ENCODE measurements at regions not wholly inside any gene's neighbourhood (a gene's known extent, or its start where the extent isn't known, plus 50 kb on each side); places are given as distances from the start of the nearest gene placed in this dataset.

- H3K4me3 ChIP-seq (ENCODE audit: severe bottlenecking): no peak overlapping the region
- ATAC-seq (ENCODE audit: low read depth) (no peak), DNase-seq (ENCODE audit: low spot score) (no peak)
- no peaks in the 10 kb centered on the region for H3K36me3 ChIP-seq (ENCODE audit: low read depth)
- H3K27me3 ChIP-seq (ENCODE audit: insufficient read depth, poor library complexity, severe bottlenecking): no peaks in the 10 kb centered on the region
- no peak for TF ChIP-seq CTCF (IDR thresholded peaks at IDR 0.05; ENCODE audit: poor library complexity, severe bottlenecking)
- no peaks in the 10 kb centered on the region for H3K9me3 ChIP-seq (ENCODE audit: severe bottlenecking)
- no peak overlapping the region for H3K27ac ChIP-seq (ENCODE audit: poor library complexity, severe bottlenecking)
- no peaks in the 10 kb centered on the region for H3K4me1 ChIP-seq (ENCODE audit: insufficient read depth, poor library complexity, severe bottlenecking)
These were observed 305.5 kb upstream of the ZMIZ1 start for GRCh38 chr10:78763234-78763633.

GRCh38 chr10:78763651-78764395 lies 304.9 kb upstream of the ZMIZ1 start:
- no peak for DNase-seq (ENCODE audit: low spot score)
- H3K9me3 ChIP-seq (ENCODE audit: severe bottlenecking): no peaks in the 10 kb centered on the region
- ATAC-seq (ENCODE audit: low read depth): no peak
- no peaks in the 10 kb centered on the region for H3K4me1 ChIP-seq (ENCODE audit: insufficient read depth, poor library complexity, severe bottlenecking)
- TF ChIP-seq CTCF (IDR thresholded peaks at IDR 0.05; ENCODE audit: poor library complexity, severe bottlenecking): no peak
- H3K36me3 ChIP-seq (ENCODE audit: low read depth): no peaks in the 10 kb centered on the region
- H3K4me3 ChIP-seq (ENCODE audit: severe bottlenecking): no peak overlapping the region
- H3K27ac ChIP-seq (ENCODE audit: poor library complexity, severe bottlenecking): no peak overlapping the region
- no peaks in the 10 kb centered on the region for H3K27me3 ChIP-seq (ENCODE audit: insufficient read depth, poor library complexity, severe bottlenecking)

- no peak for TF ChIP-seq CTCF (IDR thresholded peaks at IDR 0.05; ENCODE audit: poor library complexity, severe bottlenecking)
- no peaks in the 10 kb centered on the region for H3K27me3 ChIP-seq (ENCODE audit: insufficient read depth, poor library complexity, severe bottlenecking)
- no peak for DNase-seq (ENCODE audit: low spot score)
- no peak for ATAC-seq (ENCODE audit: low read depth)
- H3K36me3 ChIP-seq (ENCODE audit: low read depth): no peaks in the 10 kb centered on the region
- H3K4me1 ChIP-seq (ENCODE audit: insufficient read depth, poor library complexity, severe bottlenecking): no peaks in the 10 kb centered on the region
- no peak overlapping the region for H3K4me3 ChIP-seq (ENCODE audit: severe bottlenecking)
- H3K27ac ChIP-seq (ENCODE audit: poor library complexity, severe bottlenecking): no peak overlapping the region
- H3K9me3 ChIP-seq (ENCODE audit: severe bottlenecking): no peaks in the 10 kb centered on the region
These were observed 304.3 kb upstream of the ZMIZ1 start for GRCh38 chr10:78764436-78764835.

GRCh38 chr10:78764846-78765430 lies 303.8 kb upstream of the ZMIZ1 start:
- Histone ChIP-seq H3K27me3 (ENCODE audit: insufficient read depth, poor library complexity, severe bottlenecking) (no peaks in the 10 kb centered on the region), H3K4me3 (ENCODE audit: severe bottlenecking) (no peak overlapping the region), H3K36me3 (ENCODE audit: low read depth) (no peaks in the 10 kb centered on the region), H3K4me1 (ENCODE audit: insufficient read depth, poor library complexity, severe bottlenecking) (no peaks in the 10 kb centered on the region), H3K9me3 (ENCODE audit: severe bottlenecking) (no peaks in the 10 kb centered on the region), H3K27ac (ENCODE audit: poor library complexity, severe bottlenecking) (no peak overlapping the region)
- TF ChIP-seq CTCF (IDR thresholded peaks at IDR 0.05; ENCODE audit: poor library complexity, severe bottlenecking): no peak
- ATAC-seq (ENCODE audit: low read depth) (no peak), DNase-seq (ENCODE audit: low spot score) (no peak)

GRCh38 chr10:78765726-78766335 lies 302.9 kb upstream of the ZMIZ1 start:
- Histone ChIP-seq H3K4me3 (ENCODE audit: severe bottlenecking) (no peak overlapping the region), H3K9me3 (ENCODE audit: severe bottlenecking) (no peaks in the 10 kb centered on the region), H3K27me3 (ENCODE audit: insufficient read depth, poor library complexity, severe bottlenecking) (no peaks in the 10 kb centered on the region), H3K27ac (ENCODE audit: poor library complexity, severe bottlenecking) (no peak overlapping the region), H3K36me3 (ENCODE audit: low read depth) (no peaks in the 10 kb centered on the region), H3K4me1 (ENCODE audit: insufficient read depth, poor library complexity, severe bottlenecking) (no peaks in the 10 kb centered on the region)
- TF ChIP-seq CTCF (IDR thresholded peaks at IDR 0.05; ENCODE audit: poor library complexity, severe bottlenecking): no peak
- DNase-seq (ENCODE audit: low spot score) (no peak), ATAC-seq (ENCODE audit: low read depth) (no peak)
